Ovary (tissue), 7 donors: ENCODE measurements at regions not wholly inside any gene's neighbourhood (a gene's known extent, or its start where the extent isn't known, plus 50 kb on each side); places are given as distances from the start of the nearest gene placed in this dataset.

Experiments
- DNase-seq, 5 donors: peaks; one replicate each; pipeline ENCODE4 v3.0.0-alpha.2; 2019 to 2020
- H3K27ac ChIP-seq, 2 donors: fragments of 200-600 bp; one replicate each; pipeline versions ENCODE4 v1.5.1 to v1.8.0; 2019 to 2022
- H3K27me3 ChIP-seq: fragments of 200-600 bp; one replicate; pipeline ENCODE4 v1.8.0; 2022
- H3K36me3 ChIP-seq: fragments of 200-600 bp; sonication (generic); one replicate; pipeline ENCODE4 v1.5.1; 2019
- H3K4me1 ChIP-seq: one replicate; pipeline ENCODE4 v1.8.1; 2013; ENCODE audit warnings: mild to moderate bottlenecking, moderate library complexity; ENCODE audit not compliant: insufficient read depth
- H3K4me3 ChIP-seq: fragments of 200-600 bp; sonication (generic); one replicate; pipeline ENCODE4 v1.5.1; 2017
- H3K9me3 ChIP-seq, 2 donors: fragments of 200-600 bp in 1 of 2; sonication (generic) in 1 of 2; one replicate each; pipeline versions ENCODE4 v1.5.1 to v1.8.1; 2013 to 2019; ENCODE audit warnings: mild to moderate bottlenecking in 1 of 2, moderate library complexity in 1 of 2
- CTCF ChIP-seq, 3 donors: fragments of 450-650 bp in 2 of 3; fragments of 200-600 bp in 1 of 3; IDR thresholded peaks; one replicate each; pipeline versions ENCODE4 v1.5.1 to v1.8.0; 2016 to 2022; ENCODE audit warnings: antibody characterized with exemption in 3 of 3, mild to moderate bottlenecking in 1 of 3
- EP300 ChIP-seq: sonication (generic); formaldehyde crosslinking; IDR thresholded peaks from one replicate; pipeline ENCODE4 v1.6.1; 2017; ENCODE audit warnings: antibody characterized with exemption
- POLR2A ChIP-seq: fragments of 450-650 bp; IDR thresholded peaks from one replicate; pipeline ENCODE4 v1.6.1; 2017; ENCODE audit warnings: antibody characterized with exemption, mild to moderate bottlenecking, moderate library complexity
- WGBS, 3 donors: extraction: QIAGEN DNeasy Blood & Tissue Kit in 1 of 3; methylation state at CpG; one replicate each; pipeline versions ENCODE4 v1.1.5 to v1.1.7; 2013 to 2017; 5-methylcytosine and 5-hydroxymethylcytosine counted together
- intact Hi-C, 4 donors: fragments of 100-400 bp; cut with DNase I; formaldehyde crosslinking; loops; one replicate each; pipeline versions ENCODE4 v1.11.0 to v1.15.1; 2022 to 2023
- donor health status: DM: no; HTN: no; CAD: no; lungs with moderate emphysema.
- donor health status: DM: no; HTN: no; CAD: no.
- donor health status: Bipolar disorder and iron deficiency.
- donor health status: DM: no; HTN: no; CAD: no.
- donor health status: DM: yes; HTN: yes; CAD: no.

- intact Hi-C loops, result no loop called here
- Histone ChIP-seq H3K4me1 (no peaks in the 10 kb centered on the region), H3K27ac (no peak overlapping the region), H3K9me3 (no peaks in the 10 kb centered on the region), H3K4me3 (no peak overlapping the region), H3K36me3 (no peaks in the 10 kb centered on the region), H3K27me3 (no peaks in the 10 kb centered on the region)
- no peak for DNase-seq
- 95 to 98% (median 96%) methylated on average over 2 of the region's 2 CpGs for WGBS, 3 donors
- TF ChIP-seq CTCF (IDR thresholded peaks at IDR 0.05) (no peak), EP300 (no peak), POLR2A (no peak)
Measured at GRCh38 chr2:16485251-16485650, 180.4 kb downstream of the CYRIA start.

DNA sequence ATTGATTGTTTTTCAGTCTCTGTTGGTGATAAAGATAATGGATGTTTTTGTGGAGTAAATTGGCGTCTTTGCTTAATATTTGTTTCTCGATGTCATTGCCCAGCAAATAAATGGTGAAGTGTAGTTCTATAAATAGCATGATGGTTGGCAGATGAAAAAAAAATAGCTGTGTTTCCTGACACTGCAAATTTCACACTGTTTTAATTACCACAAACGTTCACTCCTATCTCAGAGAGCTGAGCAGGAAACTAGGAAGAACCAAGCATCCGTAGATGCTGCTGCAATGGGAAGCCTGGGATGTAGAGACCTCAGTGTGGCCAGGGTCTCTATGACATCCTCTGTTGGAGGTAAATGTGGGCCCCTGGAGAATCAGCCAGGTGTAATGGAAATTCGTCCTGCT, 183.2 kb downstream of the CYRIA start:
- Histone ChIP-seq H3K9me3 (no peaks in the 10 kb centered on the region), H3K4me1 (no peaks in the 10 kb centered on the region), H3K27me3 (no peaks in the 10 kb centered on the region), H3K27ac (no peak overlapping the region), H3K36me3 (no peaks in the 10 kb centered on the region), H3K4me3 (no peak overlapping the region)
- TF ChIP-seq CTCF (IDR thresholded peaks at IDR 0.05) (no peak), EP300 (no peak), POLR2A (no peak)
- DNase-seq, result no peak
- intact Hi-C loops, result no loop called here
- 63 to 67% (median 65%) methylated on average over 5 of the region's 5 CpGs for WGBS, 3 donors

GRCh38 chr2:16481351-16481750, 184.3 kb downstream of the CYRIA start:
- no peaks in the 10 kb centered on the region for H3K27me3 ChIP-seq
- H3K27ac ChIP-seq, result no peak overlapping the region
- no peak for DNase-seq
- intact Hi-C loops, result no loop called here
- no peaks in the 10 kb centered on the region for H3K9me3 ChIP-seq
- 95 to 98% (median 98%) methylated on average over 1 of the region's 1 CpG for WGBS, 3 donors
- no peak for TF ChIP-seq EP300
- TF ChIP-seq POLR2A, result no peak
- no peak for TF ChIP-seq CTCF (IDR thresholded peaks at IDR 0.05)
- H3K4me1 ChIP-seq, result no peaks in the 10 kb centered on the region
- H3K4me3 ChIP-seq, result no peak overlapping the region
- no peaks in the 10 kb centered on the region for H3K36me3 ChIP-seq

DNA sequence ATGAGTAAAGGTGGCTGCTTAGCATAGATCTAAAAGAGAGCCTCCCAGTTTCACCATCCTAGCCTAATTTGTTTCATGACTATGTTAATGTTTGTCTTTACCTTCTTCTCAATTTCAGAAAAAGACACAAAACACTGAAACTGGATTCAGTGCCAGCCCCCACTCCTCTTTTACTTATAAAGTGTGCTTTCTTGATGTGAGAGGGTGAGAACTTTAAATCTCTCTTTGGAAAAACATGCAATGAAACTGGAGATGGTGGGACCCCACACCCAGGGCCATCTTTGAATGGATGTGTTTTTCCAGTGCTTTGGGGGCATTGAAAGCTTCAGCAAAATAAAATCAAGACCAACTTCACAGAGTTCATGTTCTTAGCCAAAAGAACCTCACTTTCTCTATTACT, 185.9 kb downstream of the CYRIA start:
- H3K4me1 ChIP-seq, result no peaks in the 10 kb centered on the region
- no peak overlapping the region for H3K27ac ChIP-seq
- intact Hi-C loops, result no loop called here
- no peaks in the 10 kb centered on the region for H3K36me3 ChIP-seq
- no peak for DNase-seq
- no peak overlapping the region for H3K4me3 ChIP-seq
- H3K27me3 ChIP-seq, result no peaks in the 10 kb centered on the region
- TF ChIP-seq CTCF (IDR thresholded peaks at IDR 0.05) (no peak), POLR2A (no peak), EP300 (no peak)
- no peaks in the 10 kb centered on the region for H3K9me3 ChIP-seq
